Chondrocyte (in vitro differentiated cells): ENCODE measurements at regions not wholly inside any gene's neighbourhood (a gene's known extent, or its start where the extent isn't known, plus 50 kb on each side); places are given as distances from the start of the nearest gene placed in this dataset.
A peak's percentile ranks its signal among the peaks of the same experiment; 100 is the strongest.

Experiments used
- DNase-seq: peaks from one replicate; pipeline ENCODE4 v3.0.0; 2021; ENCODE audit warnings: mixed read lengths, low spot score
- H3K27ac Mint-ChIP-seq: one replicate; pipeline ENCODE4 v1.8.0; 2021; ENCODE audit warnings: mild to moderate bottlenecking, moderate library complexity, mixed read lengths; ENCODE audit not compliant: unreplicated experiment
- H3K27me3 Mint-ChIP-seq: 2 replicates; pipeline ENCODE4 v1.8.0; 2021; ENCODE audit warnings: low read depth, mixed read lengths
- H3K36me3 Mint-ChIP-seq: 2 replicates; pipeline ENCODE4 v1.8.0; 2021; ENCODE audit warnings: low read depth, mixed read lengths
- H3K4me1 Mint-ChIP-seq: 2 replicates; pipeline ENCODE4 v1.8.0; 2021; ENCODE audit warnings: low read depth, mild to moderate bottlenecking, mixed read lengths
- H3K4me3 Mint-ChIP-seq: one replicate; pipeline ENCODE4 v1.8.0; 2021; ENCODE audit warnings: mild to moderate bottlenecking, moderate library complexity, mixed read lengths; ENCODE audit not compliant: unreplicated experiment
- H3K9me3 Mint-ChIP-seq: 2 replicates; pipeline ENCODE4 v1.8.0; 2021; ENCODE audit warnings: low read depth, mixed read lengths
- CTCF ChIP-seq: fragments of 200-600 bp; sonication (generic); IDR thresholded peaks from 2 replicates; pipeline ENCODE4 v1.5.0; 2021; ENCODE audit warnings: antibody characterized with exemption, mild to moderate bottlenecking, moderate library complexity

- no peak overlapping the region for H3K27ac Mint-ChIP-seq
- peaks cover 4% of the 10 kb centered on the region for H3K4me1 Mint-ChIP-seq
- peaks cover 5% of the 10 kb centered on the region for H3K9me3 Mint-ChIP-seq
- TF ChIP-seq CTCF = no peak
- H3K27me3 Mint-ChIP-seq = no peaks in the 10 kb centered on the region
- no peak overlapping the region for H3K4me3 Mint-ChIP-seq
- no peaks in the 10 kb centered on the region for H3K36me3 Mint-ChIP-seq
- no peak for DNase-seq
These were observed 281.8 kb downstream of the MTRR start for GRCh38 chr5:8150791-8151190.

- Mint-ChIP-seq H3K4me3 (no peak overlapping the region), H3K27ac (peak overlapping the region; percentile 0), H3K36me3 (no peaks in the 10 kb centered on the region)
These were observed 287.8 kb downstream of the MTRR start for GRCh38 chr5:8156706-8157105.

GRCh38 chr5:8157320-8157822 lies 288.4 kb downstream of the MTRR start:
- no peak overlapping the region for H3K27ac Mint-ChIP-seq
- H3K4me3 Mint-ChIP-seq = no peak overlapping the region
- DNase-seq = no peak
- H3K9me3 Mint-ChIP-seq = no peaks in the 10 kb centered on the region
- H3K27me3 Mint-ChIP-seq = no peaks in the 10 kb centered on the region
- peaks cover 19% of the 10 kb centered on the region for H3K4me1 Mint-ChIP-seq
- TF ChIP-seq CTCF = no peak
- H3K36me3 Mint-ChIP-seq = no peaks in the 10 kb centered on the region

More at GRCh38 chr5:8156706-8157105, 287.8 kb downstream of the MTRR start:
- DNase-seq = no peak
- Mint-ChIP-seq H3K9me3 (no peaks in the 10 kb centered on the region), H3K4me1 (peaks cover 19% of the 10 kb centered on the region), H3K27me3 (no peaks in the 10 kb centered on the region)
- no peak for TF ChIP-seq CTCF

- no peak for DNase-seq
- Mint-ChIP-seq H3K4me3 (no peak overlapping the region), H3K27me3 (peaks cover 4% of the 10 kb centered on the region), H3K9me3 (no peaks in the 10 kb centered on the region), H3K27ac (no peak overlapping the region), H3K4me1 (peaks cover 7% of the 10 kb centered on the region), H3K36me3 (no peaks in the 10 kb centered on the region)
- no peak for TF ChIP-seq CTCF
These were observed 307.2 kb downstream of the MTRR start for GRCh38 chr5:8176101-8176693.

- no peak overlapping the region for H3K27ac Mint-ChIP-seq
These were observed 315.6 kb downstream of the MTRR start for GRCh38 chr5:8184455-8185063.

More at GRCh38 chr5:8184455-8185063, 315.6 kb downstream of the MTRR start:
- peak; percentile 79 for TF ChIP-seq CTCF
- Mint-ChIP-seq H3K36me3 (no peaks in the 10 kb centered on the region), H3K4me1 (peaks cover 11% of the 10 kb centered on the region), H3K9me3 (peaks cover 2% of the 10 kb centered on the region), H3K4me3 (no peak overlapping the region), H3K27me3 (peaks cover 9% of the 10 kb centered on the region)
- DNase-seq = no peak
